Activated CD8-positive, alpha-beta memory T cell treated with anti-CD3 and anti-CD28 coated beads, Interleukin-2, amount 50 U/mL, for 48 hours (primary cell): ENCODE measurements at regions not wholly inside any gene's neighbourhood (a gene's known extent, or its start where the extent isn't known, plus 50 kb on each side); places are given as distances from the start of the nearest gene placed in this dataset.

Experiments used
- DNase-seq: peaks from one replicate; pipeline ENCODE4 v3.0.0-alpha.2; 2020

DNA sequence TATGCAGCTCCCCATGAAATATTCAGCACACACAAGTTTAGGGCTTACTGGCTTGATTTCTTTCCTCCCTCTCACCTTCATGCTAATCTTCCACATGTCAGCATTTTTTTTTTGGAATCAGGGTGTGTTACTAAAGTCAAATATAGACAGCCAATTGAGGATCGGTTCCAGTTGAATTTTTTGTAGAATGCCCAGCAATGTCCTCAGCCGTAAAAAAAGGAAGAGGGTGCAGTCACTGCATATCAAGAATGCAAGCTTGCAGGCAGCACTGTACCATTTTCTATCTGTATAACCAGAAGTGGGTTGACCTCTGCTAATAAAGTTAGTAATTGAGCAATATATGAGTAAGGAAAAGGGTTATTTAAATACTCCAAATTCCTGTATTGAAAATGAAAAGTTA, 51.4 kb upstream of the CHMP2B start:
- no peak for DNase-seq

DNA sequence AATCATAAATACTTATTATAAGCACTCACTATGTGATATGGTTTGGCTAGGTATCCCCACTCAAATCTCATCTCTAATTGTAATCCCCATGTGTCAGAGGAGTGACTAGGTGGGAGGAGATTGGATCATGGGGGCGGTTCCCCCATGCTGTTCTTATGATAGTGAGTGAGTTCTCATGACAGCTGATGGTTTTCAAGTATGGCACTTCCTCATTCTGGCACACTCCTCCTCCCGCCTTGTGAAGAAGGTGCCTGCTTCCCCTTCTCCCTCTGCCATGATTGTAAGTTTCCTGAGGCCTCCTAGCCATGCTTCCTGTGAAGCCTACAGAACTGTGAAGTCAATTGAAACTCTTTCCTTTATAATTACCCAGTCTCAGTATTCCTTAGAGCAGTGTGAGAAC, 53.3 kb upstream of the CHMP2B start:
- no peak for DNase-seq

DNA sequence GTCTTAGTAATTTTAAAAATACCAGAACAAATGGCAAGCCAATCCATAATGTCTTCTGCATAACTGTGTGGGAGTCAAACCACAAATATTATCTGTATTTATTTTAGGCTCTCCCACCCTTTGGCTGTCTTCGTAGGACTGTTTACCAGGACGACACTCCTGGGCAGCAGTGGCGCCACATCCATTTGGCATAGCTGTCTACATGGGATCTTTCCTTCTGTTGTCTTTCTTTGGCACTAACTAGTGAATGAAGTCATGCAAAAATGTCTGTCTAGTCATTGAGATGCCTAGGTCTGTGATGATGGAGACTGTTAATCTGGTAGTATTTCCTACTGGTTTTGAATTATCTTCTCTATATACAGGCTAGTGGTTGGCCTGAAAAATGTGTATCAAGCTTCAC, 54.0 kb upstream of the CHMP2B start:
- DNase-seq, result no peak

DNA sequence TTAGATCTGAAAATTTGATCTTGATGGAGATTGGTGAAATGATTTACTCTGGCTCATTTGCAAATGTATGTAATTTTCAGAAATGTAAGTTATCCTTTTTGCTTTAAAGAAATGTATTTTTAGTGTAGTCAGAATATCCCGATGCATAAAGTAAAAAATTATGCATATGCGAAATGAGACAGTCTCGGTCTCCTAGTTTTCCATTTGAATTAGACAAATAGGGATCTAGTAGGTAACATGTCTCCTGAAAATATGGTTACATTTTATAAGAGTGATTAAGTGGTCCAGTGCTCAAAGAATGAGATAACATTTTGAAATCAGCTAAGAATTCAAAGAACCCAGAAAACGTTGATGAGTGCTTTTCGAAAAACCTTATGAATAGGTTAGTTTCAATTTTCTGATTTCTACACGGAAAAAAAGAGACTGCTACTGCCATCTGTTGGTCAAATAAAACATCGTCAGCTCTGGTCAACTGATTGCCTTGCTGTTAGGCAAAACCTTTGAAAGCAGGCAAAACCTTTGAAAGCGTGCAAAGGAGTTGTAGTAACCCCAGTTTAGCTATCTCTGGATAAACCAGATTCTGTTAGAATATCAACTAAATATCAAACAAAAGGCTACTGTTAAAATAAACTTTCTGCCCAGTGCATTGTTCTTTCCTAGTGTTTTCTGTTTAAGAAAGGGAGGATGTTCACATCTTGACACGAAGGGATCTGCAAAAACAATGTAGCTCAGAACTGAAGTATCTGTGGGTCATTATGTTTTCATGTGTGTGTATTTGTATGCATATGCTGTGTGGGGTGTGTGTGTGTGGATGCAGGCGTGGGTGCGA, 59.3 kb upstream of the CHMP2B start:
- DNase-seq, result no peak

DNA sequence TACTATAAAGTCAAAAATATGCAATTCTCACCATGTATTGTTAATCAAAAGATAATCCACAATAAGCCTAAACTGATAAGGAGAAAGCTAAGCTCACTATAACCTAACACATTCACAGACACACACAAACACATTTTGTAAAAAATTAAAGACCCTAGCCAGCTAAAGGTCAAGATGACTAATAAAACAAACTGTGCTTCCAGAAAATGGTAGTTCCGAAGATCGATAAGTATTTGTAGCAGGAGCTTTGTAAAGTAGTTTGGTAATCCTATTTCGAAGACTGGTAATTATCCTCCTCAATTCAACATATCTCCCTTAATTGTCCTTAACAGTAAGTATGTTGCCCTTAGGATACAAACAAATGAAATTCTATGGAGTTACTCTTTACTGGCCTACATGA, 62.9 kb upstream of the CHMP2B start:
- DNase-seq, result no peak

DNA sequence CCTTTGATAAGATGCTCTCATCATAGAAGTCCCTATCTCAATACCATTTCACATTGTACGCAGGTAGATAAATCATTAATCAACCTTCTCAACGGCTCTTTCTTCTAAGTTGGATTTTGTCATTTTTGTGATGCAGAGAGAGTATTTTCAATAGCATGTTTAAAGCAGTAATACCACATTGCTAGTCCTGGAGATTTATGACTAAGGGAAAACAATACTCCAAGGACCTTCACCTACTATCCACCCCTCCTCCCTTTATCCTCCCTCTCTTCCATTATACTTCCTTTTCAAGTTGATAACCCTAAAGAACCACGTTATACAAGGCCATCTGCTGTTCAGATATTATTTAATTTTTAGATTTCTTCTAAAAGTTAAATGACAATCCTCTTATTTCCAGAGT, 65.3 kb upstream of the CHMP2B start:
- DNase-seq, result no peak

DNA sequence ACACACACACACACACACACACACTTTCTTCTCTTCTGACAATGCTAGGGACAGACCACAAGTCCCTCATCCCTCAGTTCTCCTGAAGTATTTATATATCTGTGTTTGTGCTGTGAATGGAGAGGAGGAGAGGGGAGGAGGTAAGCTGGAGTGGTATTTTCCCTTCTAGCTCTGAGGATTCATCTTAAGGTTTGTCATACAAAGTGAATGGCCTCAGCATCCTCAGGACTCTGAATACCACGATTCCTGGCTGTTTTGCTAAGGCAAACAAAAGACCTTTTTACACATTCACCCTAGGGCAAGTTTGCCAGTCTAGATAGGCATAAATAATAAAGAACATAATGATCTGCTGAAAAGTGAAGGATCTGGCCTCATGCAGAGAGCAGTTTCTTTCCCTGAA, 65.7 kb upstream of the CHMP2B start:
- no peak for DNase-seq

DNA sequence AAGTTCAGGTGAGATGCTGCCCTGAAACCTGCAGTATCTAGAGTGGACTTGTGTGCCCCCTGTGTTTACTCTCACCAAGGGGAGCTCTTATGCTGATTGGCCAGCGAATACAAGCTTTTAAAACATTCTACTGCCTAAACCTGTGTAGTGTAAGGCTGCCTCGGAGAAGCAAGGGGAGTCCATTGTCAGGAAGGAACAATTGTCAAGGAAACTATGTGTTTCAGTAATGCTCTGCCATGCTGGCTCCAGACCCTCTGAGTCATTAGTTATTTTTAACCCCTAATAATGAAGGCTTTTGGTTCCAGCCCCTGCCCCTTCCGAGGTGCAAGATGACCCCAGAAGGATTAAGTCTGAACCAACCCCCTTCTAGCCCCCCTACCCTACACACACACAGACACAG, 66.1 kb upstream of the CHMP2B start:
- DNase-seq, result no peak

DNA sequence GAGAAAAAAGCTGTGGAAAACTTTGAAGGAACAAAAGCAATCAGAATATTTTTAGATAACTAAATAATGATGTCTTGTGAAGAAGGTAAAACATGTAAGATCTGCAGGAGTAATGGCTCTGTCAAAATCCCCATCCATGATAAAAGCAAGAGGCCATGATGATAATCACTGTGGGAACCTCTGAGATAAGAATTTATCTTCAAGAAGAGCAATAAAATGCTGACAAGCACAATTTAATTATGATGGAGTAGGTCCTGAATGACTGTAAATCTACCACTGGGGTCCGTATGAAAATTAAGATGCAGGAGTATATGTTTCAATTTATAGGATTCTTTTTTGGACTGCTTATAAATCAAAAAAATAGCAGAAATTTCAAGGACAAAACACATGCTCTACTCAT, 68.3 kb upstream of the CHMP2B start:
- DNase-seq, result no peak

DNA sequence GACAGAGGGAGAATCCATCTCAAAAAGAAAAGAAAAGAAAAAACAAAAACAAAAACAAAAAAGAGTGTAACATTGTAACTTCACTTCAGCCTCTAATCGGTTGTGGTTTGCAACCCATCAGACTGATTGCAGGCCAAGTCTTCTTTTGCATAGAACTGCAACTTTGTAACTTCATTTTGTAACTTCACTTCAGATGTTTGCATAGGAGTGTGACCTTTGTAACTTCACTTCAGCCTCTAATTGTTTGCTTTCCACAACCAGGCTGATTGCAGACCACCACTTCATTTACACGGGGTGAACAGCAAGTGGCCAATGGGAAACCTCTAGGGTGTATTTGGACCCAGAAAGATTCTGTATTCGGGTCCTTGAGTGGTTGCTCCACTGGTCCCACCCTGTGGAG, 79.1 kb upstream of the CHMP2B start:
- no peak for DNase-seq

DNA sequence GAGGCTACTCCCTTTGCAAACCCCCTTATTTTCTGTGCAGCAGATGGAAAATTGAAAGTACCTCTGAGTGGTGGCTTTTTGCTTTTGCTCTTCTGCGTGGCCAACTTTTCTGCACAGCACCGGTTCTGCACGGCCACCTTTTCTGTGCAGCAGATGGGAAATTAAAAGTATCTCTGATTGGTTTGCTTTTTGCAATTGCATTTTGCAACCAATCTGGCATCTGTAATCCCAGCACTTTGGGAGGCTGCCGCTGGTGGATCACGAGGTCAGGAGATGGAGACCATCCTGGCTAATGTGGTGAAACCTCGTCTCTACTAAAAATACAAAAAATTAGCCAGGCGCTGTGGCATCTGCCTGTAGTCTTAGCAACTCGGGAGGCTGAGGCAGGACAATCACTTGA, 79.5 kb upstream of the CHMP2B start:
- no peak for DNase-seq

DNA sequence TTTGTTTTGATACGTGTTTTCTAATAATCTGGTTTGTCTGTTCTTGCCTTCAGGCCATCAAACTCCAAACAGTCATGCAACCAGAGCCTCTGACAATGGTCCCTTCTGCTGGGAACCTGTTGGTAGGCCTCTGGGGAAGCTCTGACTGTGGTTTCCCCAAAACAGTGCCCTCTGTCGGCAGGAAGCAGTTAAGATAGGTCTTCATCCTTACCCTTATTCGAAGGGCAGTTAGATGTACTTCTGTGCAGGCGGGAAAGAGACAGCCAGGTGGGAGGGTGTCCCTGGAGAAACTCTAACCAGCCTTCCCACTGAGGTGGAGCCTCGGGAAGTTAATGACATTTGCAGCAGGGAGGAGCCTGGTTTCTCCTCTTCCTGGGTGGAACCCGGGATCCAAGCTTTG, 81.6 kb upstream of the CHMP2B start:
- DNase-seq, result no peak

DNA sequence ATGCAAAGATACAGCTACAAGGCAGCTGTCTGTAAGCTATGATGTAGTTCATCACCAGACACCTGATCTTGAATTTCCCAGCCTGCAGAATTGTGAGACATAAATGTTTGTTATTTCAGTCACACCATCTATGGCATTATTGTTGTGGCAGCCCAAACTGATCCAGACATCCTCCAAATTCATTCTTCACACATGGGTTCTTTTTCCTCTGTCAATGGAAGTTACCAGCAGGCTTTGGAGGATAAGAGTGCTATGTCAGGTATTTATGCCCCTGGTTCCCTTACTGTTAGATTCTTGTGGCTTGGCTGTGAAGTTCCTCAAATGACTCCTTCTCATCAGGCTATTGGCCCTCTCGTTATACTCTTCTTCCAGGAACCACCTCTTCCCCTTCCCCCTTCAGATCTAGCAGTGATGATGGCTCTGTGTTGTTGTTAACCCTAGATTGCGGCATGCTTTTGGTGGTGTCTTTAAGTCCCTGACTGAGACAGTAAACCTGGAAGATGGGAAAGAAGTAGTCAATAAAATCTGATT, 91.0 kb upstream of the CHMP2B start:
- DNase-seq, result no peak

DNA sequence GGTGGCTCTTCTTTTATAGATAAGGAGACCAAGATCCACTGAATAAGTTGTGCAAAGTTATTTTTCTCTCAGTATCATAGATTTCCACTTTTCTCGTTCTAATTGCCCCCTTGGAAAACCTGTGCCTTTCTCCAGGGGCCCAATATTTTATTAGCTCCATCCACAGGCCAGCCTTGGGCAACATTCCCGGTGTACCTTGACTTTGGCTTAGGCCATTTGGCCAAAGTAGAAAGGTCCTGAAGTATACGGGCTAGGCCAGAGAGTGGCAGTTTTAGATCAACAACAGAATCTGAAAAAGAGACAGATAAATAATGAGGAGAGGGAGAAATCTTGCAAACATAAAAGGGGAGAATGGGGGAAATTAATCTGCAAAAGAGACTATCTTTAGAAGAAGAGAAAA, 91.7 kb upstream of the CHMP2B start:
- no peak for DNase-seq

DNA sequence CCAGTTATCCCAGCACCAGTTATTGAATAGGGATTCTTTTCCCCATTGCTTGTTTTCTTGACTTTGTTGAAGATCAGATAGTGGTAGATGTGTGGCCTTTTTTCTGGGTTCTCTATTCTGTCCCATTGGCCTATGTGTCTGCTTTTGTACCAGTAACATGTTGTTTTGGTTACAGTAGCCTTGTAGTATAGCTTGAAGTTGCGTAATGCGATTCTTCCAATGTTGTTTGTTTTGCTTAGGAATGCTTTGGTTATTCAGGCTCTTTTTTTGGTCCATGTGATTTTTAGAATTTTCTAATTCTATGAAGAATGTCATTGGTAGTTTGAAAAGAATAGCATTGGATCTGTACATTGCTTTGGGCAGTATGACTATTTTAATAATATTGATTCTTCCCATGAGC, 94.3 kb upstream of the CHMP2B start:
- DNase-seq, result no peak

DNA sequence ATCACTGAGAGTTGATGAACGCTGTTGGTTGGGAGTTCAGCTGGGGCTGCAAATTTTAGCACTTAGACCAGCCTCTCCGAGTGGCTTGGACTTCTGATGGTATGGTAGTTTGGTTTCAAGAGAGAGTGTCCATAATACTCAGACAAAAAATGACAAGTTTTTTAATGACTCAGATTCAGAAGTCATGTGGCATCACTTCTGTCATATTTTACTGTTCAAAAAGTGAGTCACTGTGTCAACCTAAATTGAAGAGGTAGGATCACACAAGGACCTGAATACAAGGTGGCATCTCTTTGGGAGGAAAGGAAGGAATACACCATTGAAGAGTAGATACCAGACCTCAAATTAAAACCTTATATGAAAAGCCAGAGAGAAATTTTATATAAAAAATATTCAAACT, 99.1 kb upstream of the CHMP2B start:
- DNase-seq, result no peak

DNA sequence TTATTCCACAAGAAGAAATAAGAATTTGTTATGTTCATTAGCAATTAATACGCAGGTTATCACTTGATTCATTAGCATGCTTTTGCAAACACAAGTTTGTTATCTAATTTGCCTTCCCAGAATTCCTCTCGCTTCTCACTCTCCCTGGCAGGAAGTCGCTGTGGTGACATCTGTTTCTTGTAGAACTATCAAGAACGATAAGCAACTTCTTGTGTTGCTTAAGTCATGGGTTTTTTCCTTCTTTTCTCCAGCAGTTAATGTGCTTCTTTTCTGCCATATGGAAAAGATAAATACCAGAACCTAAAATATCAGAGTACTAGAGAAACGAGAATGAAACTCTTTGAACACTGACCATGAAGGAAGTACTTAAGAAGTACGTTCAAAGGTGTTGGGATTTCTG, 99.8 kb upstream of the CHMP2B start:
- DNase-seq, result no peak

DNA sequence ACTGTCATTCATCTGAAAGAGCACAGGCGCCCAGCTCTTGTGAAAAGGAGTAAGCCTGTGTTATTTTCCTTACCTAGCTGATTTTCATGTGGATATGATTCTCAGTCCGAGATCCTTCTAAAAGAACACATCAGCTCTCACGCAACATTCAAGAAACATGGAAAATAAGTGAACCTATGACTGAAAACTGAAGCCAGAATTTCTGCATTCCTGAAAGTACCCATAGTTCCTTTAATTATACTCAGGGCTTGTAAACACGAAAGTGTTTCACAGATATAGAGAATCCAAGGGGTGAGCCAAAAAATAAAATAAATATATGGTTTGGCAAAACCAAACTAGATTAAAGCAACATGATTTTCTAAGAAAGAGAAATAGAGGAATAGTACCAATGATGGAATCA, 100.8 kb upstream of the CHMP2B start:
- no peak for DNase-seq

DNA sequence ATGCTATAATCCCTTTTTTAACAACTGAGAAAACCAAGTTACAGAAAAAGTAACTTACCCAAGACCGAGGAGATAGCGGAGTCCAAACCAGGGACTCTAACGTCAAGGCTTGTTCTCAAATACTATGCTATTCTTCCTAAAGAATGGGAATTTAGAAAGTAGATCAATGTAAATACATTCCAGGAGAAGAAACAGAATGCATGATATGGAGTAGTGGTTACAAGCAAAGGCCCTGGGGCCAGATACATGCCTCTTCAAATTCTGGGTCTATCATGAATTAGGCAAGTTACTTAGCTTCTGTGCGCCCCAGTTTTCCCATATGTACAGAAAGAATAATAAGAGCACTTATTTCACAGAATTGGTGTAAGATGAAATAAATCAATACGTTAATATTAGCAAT, 102.0 kb upstream of the CHMP2B start:
- DNase-seq, result no peak

DNA sequence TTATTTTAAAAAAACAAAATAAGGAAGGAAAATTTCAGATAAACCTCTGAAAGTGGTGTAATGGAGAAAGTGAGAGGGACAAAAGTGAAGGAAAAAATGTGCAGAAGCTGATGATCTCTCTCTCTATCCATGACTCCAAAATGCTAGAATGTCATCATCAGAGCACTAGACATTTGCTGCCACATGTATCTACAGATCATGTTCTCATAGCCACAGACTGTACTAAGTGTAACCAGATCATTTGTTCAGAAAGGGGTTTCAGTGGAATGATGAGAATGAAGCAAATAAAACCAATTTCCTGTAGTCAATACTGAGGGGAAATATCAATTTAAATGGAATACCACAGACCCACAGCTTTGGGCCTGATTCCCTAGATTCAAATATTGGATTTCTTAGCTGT, 104.3 kb upstream of the CHMP2B start:
- no peak for DNase-seq

DNA sequence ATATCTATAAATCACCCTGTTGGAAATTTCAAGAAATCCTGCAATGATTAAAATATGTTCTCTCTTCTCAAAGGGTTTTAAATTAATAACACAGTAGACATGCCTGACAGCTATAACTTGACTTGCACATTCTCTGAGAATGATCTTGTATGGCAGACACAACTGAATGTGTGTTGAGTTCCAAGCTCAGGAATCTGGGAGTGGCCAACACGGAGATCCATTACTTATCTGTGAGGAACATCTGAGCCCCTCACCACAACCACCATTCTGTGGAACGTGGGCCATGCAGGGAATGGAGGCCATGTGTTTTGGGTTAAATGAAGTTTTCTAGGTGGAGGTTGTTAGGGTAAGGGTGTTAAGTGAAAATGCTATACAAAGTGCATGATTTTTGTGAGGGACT, 105.3 kb upstream of the CHMP2B start:
- no peak for DNase-seq

DNA sequence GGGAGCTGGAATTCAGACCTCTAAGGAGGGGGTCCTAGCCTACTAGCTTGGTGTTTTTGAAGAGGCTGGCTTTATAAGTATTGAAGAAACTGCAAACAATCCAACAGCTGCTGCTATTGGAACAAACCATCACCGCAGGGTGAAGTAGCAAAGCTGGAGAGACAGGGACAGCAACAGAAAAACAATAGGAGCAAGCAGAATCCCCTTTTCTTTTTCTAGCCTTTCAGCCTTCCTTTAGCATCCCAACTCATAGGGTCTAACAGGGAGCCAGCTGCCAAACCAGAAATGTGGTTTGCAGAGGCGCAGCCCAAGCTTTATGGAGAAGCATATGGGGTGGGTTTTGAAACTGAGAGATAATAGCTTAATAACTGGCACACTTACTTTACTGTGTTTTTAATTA, 106.2 kb upstream of the CHMP2B start:
- DNase-seq, result no peak

DNA sequence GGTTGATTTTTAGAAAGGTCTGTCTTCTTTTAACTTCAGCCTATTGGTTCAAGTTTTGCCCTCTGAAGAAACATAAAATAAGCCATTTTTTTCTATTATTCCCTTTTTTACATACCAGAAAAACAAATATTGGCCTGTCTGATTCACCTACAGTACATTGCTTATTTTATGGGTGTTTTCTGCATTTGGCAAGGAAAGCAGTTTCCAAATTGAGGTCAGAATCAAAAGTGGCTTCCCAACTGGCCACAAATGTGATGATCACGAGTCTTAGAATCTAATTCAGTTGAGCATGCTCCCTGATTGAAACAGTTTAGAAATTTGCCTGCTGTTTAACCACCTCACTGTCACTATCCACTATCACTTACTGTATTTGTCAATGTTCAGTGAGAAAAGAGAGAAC, 106.9 kb upstream of the CHMP2B start:
- DNase-seq, result no peak

DNA sequence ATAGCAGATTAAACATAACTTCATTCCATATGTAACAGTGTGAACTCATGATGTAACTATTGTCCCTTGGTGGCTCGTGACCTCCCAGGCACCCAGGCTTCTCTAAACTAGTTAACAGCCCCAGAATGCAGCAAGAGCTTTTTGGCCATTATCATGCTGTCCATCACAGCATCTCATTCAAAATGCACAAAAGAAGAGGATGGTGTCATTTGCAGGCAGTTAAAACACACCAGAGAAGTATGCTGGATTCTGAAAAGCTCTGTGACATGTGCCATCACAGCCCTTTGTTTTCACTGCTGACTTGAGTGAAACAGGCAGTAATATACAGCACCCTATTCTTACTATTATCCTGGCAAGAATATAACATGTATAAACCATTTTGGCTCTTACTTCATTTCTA, 117.6 kb upstream of the CHMP2B start:
- DNase-seq, result no peak
